ENCODE measurements at regions not wholly inside any gene's neighbourhood (a gene's known extent, or its start where the extent isn't known, plus 50 kb on each side); places are given as distances from the start of the nearest gene placed in this dataset.

DNA sequence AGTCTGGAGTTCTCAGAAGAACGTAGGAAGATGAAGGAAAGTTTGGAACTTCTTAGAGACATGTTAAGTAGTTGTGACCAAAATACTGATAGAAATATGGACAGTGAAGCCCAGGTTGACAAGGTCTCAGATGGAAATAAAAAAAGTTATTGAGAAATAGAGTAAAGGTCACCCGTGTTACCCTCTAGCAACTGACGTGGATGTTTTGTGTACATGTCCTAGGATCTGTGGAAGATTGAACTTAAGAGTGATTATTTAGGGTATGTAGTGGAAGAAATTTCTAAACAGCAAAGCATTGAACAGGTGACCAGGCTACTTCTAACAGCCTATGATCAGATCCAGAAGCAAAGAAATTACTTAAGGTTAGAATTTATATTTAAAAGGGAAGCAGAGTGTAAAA, 1020.4 kb downstream of the FSTL5 start:
- H4K20me1 ChIP-seq (ENCODE audit: low read length) = no peaks in the 10 kb centered on the region
- CTCF ChIA-PET = no interaction called here
- H3K9ac ChIP-seq (ENCODE audit: low read length) = no peak overlapping the region
- H3K9me3 ChIP-seq (ENCODE audit: low read length) = no peaks in the 10 kb centered on the region
- no TSS peak for BruUV-seq (replicated peaks)
- intact Hi-C loops (cut with micrococcal nuclease) = no loop called here
- H2AFZ ChIP-seq (ENCODE audit: low read length) = no peak overlapping the region
- DNase-seq = no peak
- H3K79me2 ChIP-seq (ENCODE audit: low read length) = no peaks in the 10 kb centered on the region
- H3K4me1 ChIP-seq (ENCODE audit: insufficient read depth, low read length) = no peaks in the 10 kb centered on the region
- no peaks in the 10 kb centered on the region for H3K9me2 ChIP-seq (replicated peaks; ENCODE audit: low read length)
- POLR2A ChIA-PET (ENCODE audit: unreplicated experiment) = no interaction called here
- H3K36me3 ChIP-seq (ENCODE audit: low read depth, low read length) = no peaks in the 10 kb centered on the region
- no peak for ATAC-seq
- no peak overlapping the region for H3K27ac ChIP-seq (ENCODE audit: low read length)
- no peak overlapping the region for H3K4me3 ChIP-seq (ENCODE audit: low read length)
- no peaks in the 10 kb centered on the region for H3K27me3 ChIP-seq (ENCODE audit: low read length)
- H3K4me2 ChIP-seq (ENCODE audit: low read length) = no peak overlapping the region
- no peak for TF ChIP-seq EZH2 (IDR thresholded peaks at IDR 0.05; ENCODE audit: low read length, unreplicated experiment)
- TF ChIP-seq EZH2phosphoT487 (IDR thresholded peaks at IDR 0.05; ENCODE audit: borderline replicate concordance, low read length) = no peak
- no peak for TF ChIP-seq CTCF (conservative IDR thresholded peaks at IDR 0.05; ENCODE audit: low read depth, low read length)
- no peaks in the 10 kb centered on the region for H3F3A ChIP-seq (ENCODE audit: low read length, unreplicated experiment)

GRCh38 chr4:161134795-161135194, 1029.0 kb downstream of the FSTL5 start:
- Histone ChIP-seq H3F3A (ENCODE audit: low read length, unreplicated experiment) (no peaks in the 10 kb centered on the region), H3K9me3 (ENCODE audit: low read length) (no peaks in the 10 kb centered on the region), H4K20me1 (ENCODE audit: low read length) (no peaks in the 10 kb centered on the region), H3K27ac (ENCODE audit: low read length) (no peak overlapping the region), H3K36me3 (ENCODE audit: low read depth, low read length) (no peaks in the 10 kb centered on the region), H3K9ac (ENCODE audit: low read length) (no peak overlapping the region), H3K4me1 (ENCODE audit: insufficient read depth, low read length) (no peaks in the 10 kb centered on the region), H2AFZ (ENCODE audit: low read length) (no peak overlapping the region), H3K4me3 (ENCODE audit: low read length) (no peak overlapping the region), H3K9me2 (replicated peaks; ENCODE audit: low read length) (no peaks in the 10 kb centered on the region), H3K79me2 (ENCODE audit: low read length) (no peaks in the 10 kb centered on the region), H3K27me3 (ENCODE audit: low read length) (no peaks in the 10 kb centered on the region), H3K4me2 (ENCODE audit: low read length) (no peak overlapping the region)
- CTCF ChIA-PET = no interaction called here
- POLR2A ChIA-PET (ENCODE audit: unreplicated experiment) = no interaction called here
- intact Hi-C loops (cut with micrococcal nuclease) = no loop called here
- no peak for ATAC-seq
- DNase-seq = no peak
- no TSS peak for BruUV-seq (replicated peaks)
- TF ChIP-seq CTCF (conservative IDR thresholded peaks at IDR 0.05; ENCODE audit: low read depth, low read length) (no peak), EZH2 (IDR thresholded peaks at IDR 0.05; ENCODE audit: low read length, unreplicated experiment) (no peak), EZH2phosphoT487 (IDR thresholded peaks at IDR 0.05; ENCODE audit: borderline replicate concordance, low read length) (no peak)

GRCh38 chr4:161133586-161134276, 1030.1 kb downstream of the FSTL5 start:
- no peaks in the 10 kb centered on the region for H3K9me3 ChIP-seq (ENCODE audit: low read length)
- H4K20me1 ChIP-seq (ENCODE audit: low read length) = no peaks in the 10 kb centered on the region
- H3K4me3 ChIP-seq (ENCODE audit: low read length) = no peak overlapping the region
- ChIA-PET CTCF (no interaction called here), POLR2A (ENCODE audit: unreplicated experiment) (no interaction called here)
- H3K36me3 ChIP-seq (ENCODE audit: low read depth, low read length) = no peaks in the 10 kb centered on the region
- H3K4me1 ChIP-seq (ENCODE audit: insufficient read depth, low read length) = no peaks in the 10 kb centered on the region
- TF ChIP-seq CTCF (conservative IDR thresholded peaks at IDR 0.05; ENCODE audit: low read depth, low read length) (no peak), EZH2phosphoT487 (IDR thresholded peaks at IDR 0.05; ENCODE audit: borderline replicate concordance, low read length) (no peak), EZH2 (IDR thresholded peaks at IDR 0.05; ENCODE audit: low read length, unreplicated experiment) (no peak)
- no peaks in the 10 kb centered on the region for H3K27me3 ChIP-seq (ENCODE audit: low read length)
- H2AFZ ChIP-seq (ENCODE audit: low read length) = no peak overlapping the region
- no TSS peak for BruUV-seq (replicated peaks)
- no peaks in the 10 kb centered on the region for H3F3A ChIP-seq (ENCODE audit: low read length, unreplicated experiment)
- no peak for ATAC-seq
- H3K9ac ChIP-seq (ENCODE audit: low read length) = no peak overlapping the region
- no peak overlapping the region for H3K27ac ChIP-seq (ENCODE audit: low read length)
- H3K4me2 ChIP-seq (ENCODE audit: low read length) = no peak overlapping the region
- no peaks in the 10 kb centered on the region for H3K79me2 ChIP-seq (ENCODE audit: low read length)
- intact Hi-C loops (cut with micrococcal nuclease) = no loop called here
- H3K9me2 ChIP-seq (replicated peaks; ENCODE audit: low read length) = no peaks in the 10 kb centered on the region
- no peak for DNase-seq

Measured in PC-3 (cell line).